ENCODE measurements at regions not wholly inside any gene's neighbourhood (a gene's known extent, or its start where the extent isn't known, plus 50 kb on each side); places are given as distances from the start of the nearest gene placed in this dataset.

DNA sequence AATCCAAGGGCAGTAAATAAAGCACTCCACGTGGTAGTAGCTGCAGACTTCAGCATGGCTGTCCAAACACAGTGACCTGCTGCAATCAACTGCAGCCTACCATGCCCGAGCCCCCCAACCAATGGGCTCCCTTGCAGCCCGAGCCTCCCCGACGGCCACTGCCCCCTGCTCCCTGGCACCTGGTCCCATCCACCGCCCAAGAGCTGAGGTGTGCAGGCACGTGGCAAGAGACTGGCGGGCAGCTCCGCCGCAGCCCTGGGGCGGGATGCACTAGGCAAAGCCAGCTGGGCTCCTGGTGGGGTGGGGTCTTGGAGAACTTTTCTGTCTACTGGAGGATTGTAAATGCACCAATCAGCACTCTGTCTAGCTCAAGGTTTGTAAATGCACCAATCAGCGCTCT is 57.6 kb upstream of the RGS2 start (continued):
- no peak for TF ChIP-seq NFE2 (IDR thresholded peaks at IDR 0.05; ENCODE audit: low read depth)
- TF ChIP-seq MLLT1 (IDR thresholded peaks at IDR 0.05), result no peak
- TF ChIP-seq, protein P1, sequence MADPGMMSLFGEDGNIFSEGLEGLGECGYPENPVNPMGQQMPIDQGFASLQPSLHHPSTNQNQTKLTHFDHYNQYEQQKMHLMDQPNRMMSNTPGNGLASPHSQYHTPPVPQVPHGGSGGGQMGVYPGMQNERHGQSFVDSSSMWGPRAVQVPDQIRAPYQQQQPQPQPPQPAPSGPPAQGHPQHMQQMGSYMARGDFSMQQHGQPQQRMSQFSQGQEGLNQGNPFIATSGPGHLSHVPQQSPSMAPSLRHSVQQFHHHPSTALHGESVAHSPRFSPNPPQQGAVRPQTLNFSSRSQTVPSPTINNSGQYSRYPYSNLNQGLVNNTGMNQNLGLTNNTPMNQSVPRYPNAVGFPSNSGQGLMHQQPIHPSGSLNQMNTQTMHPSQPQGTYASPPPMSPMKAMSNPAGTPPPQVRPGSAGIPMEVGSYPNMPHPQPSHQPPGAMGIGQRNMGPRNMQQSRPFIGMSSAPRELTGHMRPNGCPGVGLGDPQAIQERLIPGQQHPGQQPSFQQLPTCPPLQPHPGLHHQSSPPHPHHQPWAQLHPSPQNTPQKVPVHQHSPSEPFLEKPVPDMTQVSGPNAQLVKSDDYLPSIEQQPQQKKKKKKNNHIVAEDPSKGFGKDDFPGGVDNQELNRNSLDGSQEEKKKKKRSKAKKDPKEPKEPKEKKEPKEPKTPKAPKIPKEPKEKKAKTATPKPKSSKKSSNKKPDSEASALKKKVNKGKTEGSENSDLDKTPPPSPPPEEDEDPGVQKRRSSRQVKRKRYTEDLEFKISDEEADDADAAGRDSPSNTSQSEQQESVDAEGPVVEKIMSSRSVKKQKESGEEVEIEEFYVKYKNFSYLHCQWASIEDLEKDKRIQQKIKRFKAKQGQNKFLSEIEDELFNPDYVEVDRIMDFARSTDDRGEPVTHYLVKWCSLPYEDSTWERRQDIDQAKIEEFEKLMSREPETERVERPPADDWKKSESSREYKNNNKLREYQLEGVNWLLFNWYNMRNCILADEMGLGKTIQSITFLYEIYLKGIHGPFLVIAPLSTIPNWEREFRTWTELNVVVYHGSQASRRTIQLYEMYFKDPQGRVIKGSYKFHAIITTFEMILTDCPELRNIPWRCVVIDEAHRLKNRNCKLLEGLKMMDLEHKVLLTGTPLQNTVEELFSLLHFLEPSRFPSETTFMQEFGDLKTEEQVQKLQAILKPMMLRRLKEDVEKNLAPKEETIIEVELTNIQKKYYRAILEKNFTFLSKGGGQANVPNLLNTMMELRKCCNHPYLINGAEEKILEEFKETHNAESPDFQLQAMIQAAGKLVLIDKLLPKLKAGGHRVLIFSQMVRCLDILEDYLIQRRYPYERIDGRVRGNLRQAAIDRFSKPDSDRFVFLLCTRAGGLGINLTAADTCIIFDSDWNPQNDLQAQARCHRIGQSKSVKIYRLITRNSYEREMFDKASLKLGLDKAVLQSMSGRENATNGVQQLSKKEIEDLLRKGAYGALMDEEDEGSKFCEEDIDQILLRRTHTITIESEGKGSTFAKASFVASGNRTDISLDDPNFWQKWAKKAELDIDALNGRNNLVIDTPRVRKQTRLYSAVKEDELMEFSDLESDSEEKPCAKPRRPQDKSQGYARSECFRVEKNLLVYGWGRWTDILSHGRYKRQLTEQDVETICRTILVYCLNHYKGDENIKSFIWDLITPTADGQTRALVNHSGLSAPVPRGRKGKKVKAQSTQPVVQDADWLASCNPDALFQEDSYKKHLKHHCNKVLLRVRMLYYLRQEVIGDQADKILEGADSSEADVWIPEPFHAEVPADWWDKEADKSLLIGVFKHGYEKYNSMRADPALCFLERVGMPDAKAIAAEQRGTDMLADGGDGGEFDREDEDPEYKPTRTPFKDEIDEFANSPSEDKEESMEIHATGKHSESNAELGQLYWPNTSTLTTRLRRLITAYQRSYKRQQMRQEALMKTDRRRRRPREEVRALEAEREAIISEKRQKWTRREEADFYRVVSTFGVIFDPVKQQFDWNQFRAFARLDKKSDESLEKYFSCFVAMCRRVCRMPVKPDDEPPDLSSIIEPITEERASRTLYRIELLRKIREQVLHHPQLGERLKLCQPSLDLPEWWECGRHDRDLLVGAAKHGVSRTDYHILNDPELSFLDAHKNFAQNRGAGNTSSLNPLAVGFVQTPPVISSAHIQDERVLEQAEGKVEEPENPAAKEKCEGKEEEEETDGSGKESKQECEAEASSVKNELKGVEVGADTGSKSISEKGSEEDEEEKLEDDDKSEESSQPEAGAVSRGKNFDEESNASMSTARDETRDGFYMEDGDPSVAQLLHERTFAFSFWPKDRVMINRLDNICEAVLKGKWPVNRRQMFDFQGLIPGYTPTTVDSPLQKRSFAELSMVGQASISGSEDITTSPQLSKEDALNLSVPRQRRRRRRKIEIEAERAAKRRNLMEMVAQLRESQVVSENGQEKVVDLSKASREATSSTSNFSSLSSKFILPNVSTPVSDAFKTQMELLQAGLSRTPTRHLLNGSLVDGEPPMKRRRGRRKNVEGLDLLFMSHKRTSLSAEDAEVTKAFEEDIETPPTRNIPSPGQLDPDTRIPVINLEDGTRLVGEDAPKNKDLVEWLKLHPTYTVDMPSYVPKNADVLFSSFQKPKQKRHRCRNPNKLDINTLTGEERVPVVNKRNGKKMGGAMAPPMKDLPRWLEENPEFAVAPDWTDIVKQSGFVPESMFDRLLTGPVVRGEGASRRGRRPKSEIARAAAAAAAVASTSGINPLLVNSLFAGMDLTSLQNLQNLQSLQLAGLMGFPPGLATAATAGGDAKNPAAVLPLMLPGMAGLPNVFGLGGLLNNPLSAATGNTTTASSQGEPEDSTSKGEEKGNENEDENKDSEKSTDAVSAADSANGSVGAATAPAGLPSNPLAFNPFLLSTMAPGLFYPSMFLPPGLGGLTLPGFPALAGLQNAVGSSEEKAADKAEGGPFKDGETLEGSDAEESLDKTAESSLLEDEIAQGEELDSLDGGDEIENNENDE (IDR thresholded peaks at IDR 0.05; ENCODE audit: low read depth, low read length), result no peak
- no peak for TF ChIP-seq ZNF184 (CRISPR knock-in tag; IDR thresholded peaks at IDR 0.05)
- TF ChIP-seq EWSR1 (IDR thresholded peaks at IDR 0.05; ENCODE audit: borderline replicate concordance, low read depth, partially characterized antibody), result no peak
- no peak for TF ChIP-seq CXXC5 (CRISPR knock-in tag; IDR thresholded peaks at IDR 0.05)
- TF ChIP-seq ZNF408 (CRISPR knock-in tag; IDR thresholded peaks at IDR 0.05; ENCODE audit: low read depth), result no peak
- TF ChIP-seq HOXB6 (CRISPR knock-in tag; IDR thresholded peaks at IDR 0.05; ENCODE audit: borderline replicate concordance), result no peak

All from K562 (cell line).